VCaP (cell line): ENCODE measurements at regions not wholly inside any gene's neighbourhood (a gene's known extent, or its start where the extent isn't known, plus 50 kb on each side); places are given as distances from the start of the nearest gene placed in this dataset.

Source experiments
- H3K27ac ChIP-seq: fragments of 450-650 bp; 2 replicates; pipeline ENCODE4 v1.5.1; 2017
- TF ChIP-seq, protein P1 (sequence below): fragments of 450-650 bp; conservative IDR thresholded peaks from 2 replicates; pipeline ENCODE4 v1.5.1; 2017; ENCODE audit warnings: mild to moderate bottlenecking, moderate library complexity

GRCh38 chr16:85254921-85255320 is 142.6 kb upstream of the CIBAR2 start:
- TF ChIP-seq, protein P1, sequence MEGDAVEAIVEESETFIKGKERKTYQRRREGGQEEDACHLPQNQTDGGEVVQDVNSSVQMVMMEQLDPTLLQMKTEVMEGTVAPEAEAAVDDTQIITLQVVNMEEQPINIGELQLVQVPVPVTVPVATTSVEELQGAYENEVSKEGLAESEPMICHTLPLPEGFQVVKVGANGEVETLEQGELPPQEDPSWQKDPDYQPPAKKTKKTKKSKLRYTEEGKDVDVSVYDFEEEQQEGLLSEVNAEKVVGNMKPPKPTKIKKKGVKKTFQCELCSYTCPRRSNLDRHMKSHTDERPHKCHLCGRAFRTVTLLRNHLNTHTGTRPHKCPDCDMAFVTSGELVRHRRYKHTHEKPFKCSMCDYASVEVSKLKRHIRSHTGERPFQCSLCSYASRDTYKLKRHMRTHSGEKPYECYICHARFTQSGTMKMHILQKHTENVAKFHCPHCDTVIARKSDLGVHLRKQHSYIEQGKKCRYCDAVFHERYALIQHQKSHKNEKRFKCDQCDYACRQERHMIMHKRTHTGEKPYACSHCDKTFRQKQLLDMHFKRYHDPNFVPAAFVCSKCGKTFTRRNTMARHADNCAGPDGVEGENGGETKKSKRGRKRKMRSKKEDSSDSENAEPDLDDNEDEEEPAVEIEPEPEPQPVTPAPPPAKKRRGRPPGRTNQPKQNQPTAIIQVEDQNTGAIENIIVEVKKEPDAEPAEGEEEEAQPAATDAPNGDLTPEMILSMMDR, result no peak
- H3K27ac ChIP-seq, result no peak overlapping the region

GRCh38 chr16:85255777-85256176 is 143.5 kb upstream of the CIBAR2 start:
- TF ChIP-seq, protein P1, result no peak
- H3K27ac ChIP-seq, result no peak overlapping the region

DNA sequence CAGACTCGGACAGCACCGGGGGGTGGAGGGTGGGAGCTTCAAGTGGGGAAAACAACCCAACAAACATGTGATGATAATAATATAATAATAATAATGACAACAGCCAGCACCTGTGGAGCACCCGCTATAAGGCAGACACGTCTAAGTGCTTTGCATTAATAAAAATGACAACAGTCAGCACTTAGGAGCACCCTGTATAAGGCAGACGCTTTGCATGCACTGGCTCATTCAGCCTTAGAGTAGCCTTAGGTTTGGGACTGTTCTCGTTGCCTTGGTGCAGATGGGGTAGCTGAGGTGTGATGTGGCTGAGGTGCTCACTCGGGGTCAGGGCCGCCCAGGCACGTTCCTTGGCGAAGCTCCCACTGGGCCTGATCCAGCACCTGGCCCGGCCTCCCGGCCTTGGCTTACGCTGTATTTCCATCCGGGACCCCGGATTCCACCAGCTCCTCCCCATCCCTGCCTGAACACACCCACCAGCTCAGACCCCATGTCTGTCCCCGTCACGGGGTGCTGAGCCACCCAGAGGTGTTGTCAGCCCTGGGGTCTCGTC is 144.0 kb upstream of the CIBAR2 start:
- no peak overlapping the region for H3K27ac ChIP-seq
- TF ChIP-seq, protein P1, result no peak

- TF ChIP-seq, protein P1, result no peak
- H3K27ac ChIP-seq, result no peak overlapping the region
Observed at GRCh38 chr16:85257483-85257882, 145.2 kb upstream of the CIBAR2 start.

GRCh38 chr16:85258166-85258565 is 145.9 kb upstream of the CIBAR2 start:
- TF ChIP-seq, protein P1, result no peak
- H3K27ac ChIP-seq, result no peak overlapping the region

DNA sequence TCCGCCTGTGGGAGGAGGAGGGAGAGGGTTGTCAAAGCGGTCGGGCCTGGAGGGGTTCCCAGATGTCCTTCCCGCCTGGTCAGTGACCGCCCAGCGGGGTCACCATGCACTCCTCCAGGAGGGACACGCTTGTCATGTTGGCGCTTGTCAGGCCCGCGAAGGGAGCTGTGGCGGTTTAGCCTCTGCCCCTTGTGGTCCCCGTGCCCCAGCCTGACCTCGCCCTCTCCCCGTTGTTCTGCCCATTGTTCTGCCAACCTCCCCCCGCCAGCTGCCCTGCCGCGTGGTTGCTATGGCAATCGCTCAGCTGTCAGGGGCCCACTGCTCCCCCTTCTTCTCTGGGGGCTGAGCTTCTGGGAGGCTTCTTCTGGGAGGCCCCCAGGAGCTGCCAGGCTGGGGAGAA is 146.4 kb upstream of the CIBAR2 start:
- TF ChIP-seq, protein P1, result no peak
- no peak overlapping the region for H3K27ac ChIP-seq

DNA sequence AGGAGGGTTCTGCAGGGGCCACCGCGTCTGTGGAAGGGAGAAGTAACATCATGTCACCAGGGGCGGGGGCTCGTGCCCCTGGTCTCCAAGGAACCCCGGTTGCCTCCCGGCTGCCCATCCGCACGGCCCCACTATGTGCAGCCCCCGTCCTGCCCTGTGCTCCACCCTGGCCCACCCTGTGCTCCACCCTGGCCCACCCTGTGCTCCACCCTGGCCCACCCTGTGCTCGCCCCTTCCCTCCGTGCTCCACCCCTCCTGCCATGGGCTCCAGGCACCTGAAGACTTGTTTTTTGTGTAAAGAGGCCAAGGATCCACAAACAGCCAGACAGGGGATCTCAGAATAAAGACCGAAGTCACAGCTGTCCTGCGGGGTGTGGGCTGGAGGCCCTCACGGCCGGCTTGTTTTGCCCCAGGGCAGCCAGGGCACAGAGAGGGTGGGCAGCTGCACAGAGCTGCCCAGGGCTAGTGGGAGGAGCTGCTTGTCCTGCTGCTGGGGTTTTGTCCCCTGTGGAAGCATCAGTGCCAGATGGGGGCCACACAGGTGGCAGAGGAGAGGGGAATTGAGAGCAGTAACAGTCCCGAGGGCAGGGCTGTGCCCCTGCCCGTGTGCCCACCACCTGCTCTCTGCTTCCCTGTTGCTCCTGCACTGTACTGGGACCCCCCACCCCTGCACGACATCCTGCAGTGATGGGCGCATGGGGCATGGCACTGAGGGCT is 147.0 kb upstream of the CIBAR2 start:
- no peak overlapping the region for H3K27ac ChIP-seq
- TF ChIP-seq, protein P1, result no peak
